ENCODE measurements at regions not wholly inside any gene's neighbourhood (a gene's known extent, or its start where the extent isn't known, plus 50 kb on each side); places are given as distances from the start of the nearest gene placed in this dataset.
A peak's percentile ranks its signal among the peaks of the same experiment; 100 is the strongest.

GRCh38 chr14:66076176-66076575 lies 410.0 kb upstream of the CCDC196 start:
- DNase-seq = peak; percentile 87

- DNase-seq = peak; percentile 30
Observed at GRCh38 chr14:66078006-66078405, 408.2 kb upstream of the CCDC196 start.

GRCh38 chr14:66081594-66082376 lies 404.4 kb upstream of the CCDC196 start:
- peak; percentile 81 for DNase-seq

- no peak for DNase-seq
Observed at GRCh38 chr14:66085224-66085623, 400.9 kb upstream of the CCDC196 start.

- DNase-seq = no peak
Observed at GRCh38 chr14:66085665-66086064, 400.5 kb upstream of the CCDC196 start.

GRCh38 chr14:66087231-66087630 lies 398.9 kb upstream of the CCDC196 start:
- DNase-seq = no peak

- DNase-seq = peak; percentile 80
Observed at GRCh38 chr14:66088656-66089055, 397.5 kb upstream of the CCDC196 start.

GRCh38 chr14:66092206-66092605 lies 394.0 kb upstream of the CCDC196 start:
- no peak for DNase-seq

GRCh38 chr14:66092748-66093147 lies 393.4 kb upstream of the CCDC196 start:
- no peak for DNase-seq

- DNase-seq = no peak
Observed at GRCh38 chr14:66094001-66094727, 392.0 kb upstream of the CCDC196 start.

- peak; percentile 77 for DNase-seq
Observed at GRCh38 chr14:66099451-66099850, 386.7 kb upstream of the CCDC196 start.

- peak; percentile 35 for DNase-seq
Observed at GRCh38 chr14:66099931-66100330, 386.2 kb upstream of the CCDC196 start.

- DNase-seq = peak; percentile 60
Observed at GRCh38 chr14:66101662-66102061, 384.5 kb upstream of the CCDC196 start.

GRCh38 chr14:66104486-66104885 lies 381.7 kb upstream of the CCDC196 start:
- DNase-seq = peak; percentile 91

GRCh38 chr14:66105815-66106214 lies 380.4 kb upstream of the CCDC196 start:
- no peak for DNase-seq

GRCh38 chr14:66109426-66109825 lies 376.7 kb upstream of the CCDC196 start:
- DNase-seq = no peak

- no peak for DNase-seq
Observed at GRCh38 chr14:66111891-66112290, 374.3 kb upstream of the CCDC196 start.

- no peak for DNase-seq
Observed at GRCh38 chr14:66114071-66114470, 372.1 kb upstream of the CCDC196 start.

- DNase-seq = no peak
Observed at GRCh38 chr14:66115740-66116502, 370.2 kb upstream of the CCDC196 start.

- DNase-seq = no peak
Observed at GRCh38 chr14:66116732-66117131, 369.4 kb upstream of the CCDC196 start.

- DNase-seq = no peak
Observed at GRCh38 chr14:66117600-66117999, 368.6 kb upstream of the CCDC196 start.

GRCh38 chr14:66119606-66120231 lies 366.5 kb upstream of the CCDC196 start:
- no peak for DNase-seq

GRCh38 chr14:66120402-66120801 lies 365.8 kb upstream of the CCDC196 start:
- no peak for DNase-seq
